WTC11 (cell line): ENCODE measurements at regions not wholly inside any gene's neighbourhood (a gene's known extent, or its start where the extent isn't known, plus 50 kb on each side); places are given as distances from the start of the nearest gene placed in this dataset.

Experiments
- ATAC-seq: fragments of 200-7000 bp; cut with Tn5 transposase; 2 replicates; pipeline ENCODE4 v1.10.0; 2021; ENCODE audit warnings: mild to moderate bottlenecking, moderate library complexity
- CTCF ChIA-PET: fragments of 300-600 bp; sonication (Branson Sonifier 250); formaldehyde crosslinking; loops from one replicate; lab custom pipeline; 2021; ENCODE audit warnings: antibody characterized with exemption; lab: Charles Lee
- POLR2A ChIA-PET: fragments of 350-600 bp; sonication (Branson Sonifier 250); formaldehyde crosslinking; loops from one replicate; lab custom pipeline; 2021; ENCODE audit warnings: antibody characterized with exemption; lab: Charles Lee
- DNase-seq: peaks from one replicate; pipeline ENCODE4 v3.0.0; 2021; ENCODE audit warnings: low spot score
- H3K27ac Mint-ChIP-seq: 2 replicates; pipeline ENCODE4 v1.8.0; 2021; ENCODE audit warnings: mixed read lengths
- H3K27me3 Mint-ChIP-seq: 2 replicates; pipeline ENCODE4 v1.8.0; 2021; ENCODE audit warnings: low read depth, mild to moderate bottlenecking, moderate library complexity, mixed read lengths
- H3K36me3 Mint-ChIP-seq: 2 replicates; pipeline ENCODE4 v1.8.0; 2021; ENCODE audit warnings: mixed read lengths
- H3K4me1 Mint-ChIP-seq: 2 replicates; pipeline ENCODE4 v1.8.0; 2022; ENCODE audit warnings: mixed read lengths
- H3K4me3 Mint-ChIP-seq: 2 replicates; pipeline ENCODE4 v1.8.0; 2021; ENCODE audit warnings: mild to moderate bottlenecking, moderate library complexity, mixed read lengths
- H3K9me3 Mint-ChIP-seq: 2 replicates; pipeline ENCODE4 v1.8.0; 2021; ENCODE audit warnings: mixed read lengths
- AR ChIP-seq: fragments of 250-450 bp; sonication (Bioruptor Pico); IDR thresholded peaks from 2 replicates; pipeline ENCODE4 v1.9.0; 2021; ENCODE audit warnings: mild to moderate bottlenecking
- ATF3 ChIP-seq: sonication (generic); formaldehyde crosslinking; conservative IDR thresholded peaks from 2 replicates; pipeline ENCODE4 v1.8.1; 2022; ENCODE audit warnings: mild to moderate bottlenecking, missing genetic modification reagents
- CREB1 ChIP-seq: sonication (generic); formaldehyde crosslinking; IDR thresholded peaks from 2 replicates; pipeline ENCODE4 v1.8.0; 2023; ENCODE audit warnings: mild to moderate bottlenecking, missing genetic modification reagents
- GTF2I ChIP-seq: fragments of 250-450 bp; sonication (Bioruptor Pico); conservative IDR thresholded peaks from 2 replicates; pipeline ENCODE4 v1.4.0; 2021; ENCODE audit warnings: mild to moderate bottlenecking
- HMGXB4 ChIP-seq: sonication (generic); formaldehyde crosslinking; IDR thresholded peaks from 2 replicates; pipeline ENCODE4 v1.8.1; 2023; ENCODE audit warnings: mild to moderate bottlenecking, moderate library complexity, missing genetic modification reagents
- IRF1 ChIP-seq: sonication (generic); formaldehyde crosslinking; IDR thresholded peaks from 2 replicates; pipeline ENCODE4 v1.8.0; 2023; ENCODE audit warnings: missing genetic modification reagents
- NR3C1 ChIP-seq: sonication (generic); formaldehyde crosslinking; conservative IDR thresholded peaks from 2 replicates; pipeline ENCODE4 v1.8.1; 2023; ENCODE audit warnings: low read depth, mild to moderate bottlenecking, missing genetic modification reagents
- TEAD1 ChIP-seq: sonication (generic); formaldehyde crosslinking; IDR thresholded peaks from 2 replicates; pipeline ENCODE4 v1.8.0; 2022; ENCODE audit warnings: mild to moderate bottlenecking, missing genetic modification reagents
- TP53 ChIP-seq: sonication (generic); formaldehyde crosslinking; IDR thresholded peaks from 2 replicates; pipeline ENCODE4 v1.8.1; 2023; ENCODE audit warnings: mild to moderate bottlenecking, missing genetic modification reagents
- ZMAT4 ChIP-seq: fragments of 250-450 bp; sonication (Bioruptor Pico); IDR thresholded peaks from 2 replicates; pipeline ENCODE4 v1.9.0; 2021; ENCODE audit warnings: mild to moderate bottlenecking
- TF ChIP-seq, protein P1 (sequence below): fragments of 200-600 bp; IDR thresholded peaks from 2 replicates; pipeline ENCODE4 v1.8.0; 2022; ENCODE audit warnings: antibody characterized with exemption
- TF ChIP-seq, protein P2 (sequence below): sonication (generic); formaldehyde crosslinking; IDR thresholded peaks from 2 replicates; pipeline ENCODE4 v1.8.0; 2022; ENCODE audit warnings: mild to moderate bottlenecking, missing genetic modification reagents
- TF ChIP-seq, protein P3 (sequence below): sonication (generic); formaldehyde crosslinking; IDR thresholded peaks from 2 replicates; pipeline ENCODE4 v1.8.1; 2022; ENCODE audit warnings: low read depth, missing genetic modification reagents, borderline replicate concordance
- TF ChIP-seq, protein P4 (sequence below): sonication (generic); formaldehyde crosslinking; IDR thresholded peaks from 2 replicates; pipeline ENCODE4 v1.8.0; 2023; ENCODE audit warnings: mild to moderate bottlenecking, missing genetic modification reagents

- TF ChIP-seq AR (no peak), NR3C1 (no peak), TP53 (CRISPR knock-in tag) (no peak), HMGXB4 (CRISPR knock-in tag) (no peak)
Measured at GRCh38 chr6:164113637-164114036, 699.1 kb downstream of the QKI start (continued).

DNA sequence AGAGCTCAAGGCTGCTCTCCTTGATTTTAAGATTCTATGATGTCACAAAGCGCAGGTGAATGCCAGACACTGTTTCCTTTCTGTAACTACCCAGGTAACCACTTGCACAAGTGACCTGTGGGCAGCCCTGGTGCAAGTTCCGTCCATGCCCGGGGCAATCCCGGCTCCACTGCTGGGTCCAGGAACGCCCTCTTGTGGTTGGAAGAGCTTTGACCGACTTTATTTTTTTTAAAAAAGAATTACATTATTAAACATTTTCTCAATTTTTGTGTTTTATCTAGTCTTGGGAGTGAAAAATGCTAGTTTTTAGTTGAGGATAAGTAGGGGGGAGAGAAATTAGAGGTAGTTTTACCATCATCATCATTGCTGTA is 695.2 kb downstream of the QKI start:
- H3K4me1 Mint-ChIP-seq, result peaks cover 11% of the 10 kb centered on the region
- peaks cover 19% of the 10 kb centered on the region for H3K9me3 Mint-ChIP-seq
- TF ChIP-seq CREB1 (CRISPR knock-in tag) (no peak), ATF3 (CRISPR knock-in tag) (no peak), TEAD1 (CRISPR knock-in tag) (no peak)
- TF ChIP-seq, protein P1, sequence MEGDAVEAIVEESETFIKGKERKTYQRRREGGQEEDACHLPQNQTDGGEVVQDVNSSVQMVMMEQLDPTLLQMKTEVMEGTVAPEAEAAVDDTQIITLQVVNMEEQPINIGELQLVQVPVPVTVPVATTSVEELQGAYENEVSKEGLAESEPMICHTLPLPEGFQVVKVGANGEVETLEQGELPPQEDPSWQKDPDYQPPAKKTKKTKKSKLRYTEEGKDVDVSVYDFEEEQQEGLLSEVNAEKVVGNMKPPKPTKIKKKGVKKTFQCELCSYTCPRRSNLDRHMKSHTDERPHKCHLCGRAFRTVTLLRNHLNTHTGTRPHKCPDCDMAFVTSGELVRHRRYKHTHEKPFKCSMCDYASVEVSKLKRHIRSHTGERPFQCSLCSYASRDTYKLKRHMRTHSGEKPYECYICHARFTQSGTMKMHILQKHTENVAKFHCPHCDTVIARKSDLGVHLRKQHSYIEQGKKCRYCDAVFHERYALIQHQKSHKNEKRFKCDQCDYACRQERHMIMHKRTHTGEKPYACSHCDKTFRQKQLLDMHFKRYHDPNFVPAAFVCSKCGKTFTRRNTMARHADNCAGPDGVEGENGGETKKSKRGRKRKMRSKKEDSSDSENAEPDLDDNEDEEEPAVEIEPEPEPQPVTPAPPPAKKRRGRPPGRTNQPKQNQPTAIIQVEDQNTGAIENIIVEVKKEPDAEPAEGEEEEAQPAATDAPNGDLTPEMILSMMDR, result peak; percentile 62; the same call in 1 of the 2 replicates
- TF ChIP-seq, protein P2, sequence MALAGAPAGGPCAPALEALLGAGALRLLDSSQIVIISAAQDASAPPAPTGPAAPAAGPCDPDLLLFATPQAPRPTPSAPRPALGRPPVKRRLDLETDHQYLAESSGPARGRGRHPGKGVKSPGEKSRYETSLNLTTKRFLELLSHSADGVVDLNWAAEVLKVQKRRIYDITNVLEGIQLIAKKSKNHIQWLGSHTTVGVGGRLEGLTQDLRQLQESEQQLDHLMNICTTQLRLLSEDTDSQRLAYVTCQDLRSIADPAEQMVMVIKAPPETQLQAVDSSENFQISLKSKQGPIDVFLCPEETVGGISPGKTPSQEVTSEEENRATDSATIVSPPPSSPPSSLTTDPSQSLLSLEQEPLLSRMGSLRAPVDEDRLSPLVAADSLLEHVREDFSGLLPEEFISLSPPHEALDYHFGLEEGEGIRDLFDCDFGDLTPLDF (CRISPR knock-in tag), result no peak
- TF ChIP-seq, all 79 proteins: peak for 1
- DNase-seq (peak; percentile 49), ATAC-seq (peak; percentile 55)
- H3K27me3 Mint-ChIP-seq, result no peaks in the 10 kb centered on the region
- H3K36me3 Mint-ChIP-seq, result no peaks in the 10 kb centered on the region; the same call in 1 of the 2 replicates
- H3K4me3 Mint-ChIP-seq, result no peak overlapping the region
- ChIA-PET POLR2A (no interaction called here), CTCF (interaction anchor here (0.6 to 2.3 kb wide), 8 partner anchors 9 to 818 kb away, joined by 3 to 8 read pairs (median 4); no protein-coding TSS in a partner anchor)
- H3K27ac Mint-ChIP-seq, result no peak overlapping the region

DNA sequence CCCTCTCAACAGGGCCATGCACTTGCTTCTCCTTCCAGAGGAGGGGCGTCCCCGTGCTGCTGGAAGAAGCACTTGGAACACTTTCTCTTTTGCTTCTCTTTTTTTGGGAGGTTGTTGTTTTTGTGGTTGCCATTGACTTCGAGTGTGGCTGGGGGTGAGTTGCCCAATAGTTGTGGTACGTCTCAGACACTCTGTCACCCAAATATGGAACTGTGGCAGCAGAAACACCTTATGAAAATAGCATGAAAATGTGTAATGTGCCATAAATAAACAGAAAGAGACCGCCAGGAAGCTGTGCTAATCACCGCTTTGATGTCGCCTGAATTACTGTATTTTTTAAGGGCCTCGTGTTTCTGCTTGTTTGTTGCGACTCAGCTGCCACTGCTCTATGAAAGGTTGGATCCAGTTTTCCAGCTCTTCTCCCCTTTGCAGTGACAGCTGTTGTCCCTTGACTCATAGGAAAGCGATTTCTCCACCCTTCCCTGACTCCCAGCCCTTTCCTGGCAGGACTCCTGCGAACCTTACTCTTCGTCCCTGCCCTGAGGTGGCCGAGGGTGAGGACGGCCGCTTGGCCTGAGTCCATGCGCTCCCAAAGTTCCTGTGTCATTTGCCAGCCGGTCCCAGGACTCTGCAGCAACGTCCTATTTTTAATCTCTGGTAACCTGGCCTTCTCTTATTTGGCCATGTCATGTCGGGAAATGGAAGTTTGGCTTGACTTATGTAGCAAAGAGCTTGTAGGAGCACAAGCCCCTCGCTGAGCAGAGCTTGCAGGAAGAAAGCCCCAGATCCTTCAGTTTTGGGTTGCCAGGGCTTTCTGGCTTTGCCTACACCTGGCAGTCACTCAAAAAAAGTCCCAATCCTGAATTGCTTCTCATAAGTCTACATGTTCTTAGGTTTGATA is 694.6 kb downstream of the QKI start:
- H3K4me3 Mint-ChIP-seq, result no peak overlapping the region
- ChIA-PET POLR2A (no interaction called here), CTCF (interaction anchor here (0.7 to 2.3 kb wide), 7 partner anchors 11 to 818 kb away, joined by 3 to 8 read pairs (median 4); no protein-coding TSS in a partner anchor)
- ATAC-seq (no peak), DNase-seq (no peak)
- no peak overlapping the region for H3K27ac Mint-ChIP-seq
- H3K27me3 Mint-ChIP-seq, result no peaks in the 10 kb centered on the region
- H3K36me3 Mint-ChIP-seq, result no peaks in the 10 kb centered on the region; the same call in 1 of the 2 replicates
- peaks cover 11% of the 10 kb centered on the region for H3K4me1 Mint-ChIP-seq
- H3K9me3 Mint-ChIP-seq, result peaks cover 19% of the 10 kb centered on the region
- TF ChIP-seq GTF2I (CRISPR knock-in tag) (no peak), IRF1 (CRISPR knock-in tag) (no peak), ZMAT4 (no peak)
- TF ChIP-seq, protein P3, sequence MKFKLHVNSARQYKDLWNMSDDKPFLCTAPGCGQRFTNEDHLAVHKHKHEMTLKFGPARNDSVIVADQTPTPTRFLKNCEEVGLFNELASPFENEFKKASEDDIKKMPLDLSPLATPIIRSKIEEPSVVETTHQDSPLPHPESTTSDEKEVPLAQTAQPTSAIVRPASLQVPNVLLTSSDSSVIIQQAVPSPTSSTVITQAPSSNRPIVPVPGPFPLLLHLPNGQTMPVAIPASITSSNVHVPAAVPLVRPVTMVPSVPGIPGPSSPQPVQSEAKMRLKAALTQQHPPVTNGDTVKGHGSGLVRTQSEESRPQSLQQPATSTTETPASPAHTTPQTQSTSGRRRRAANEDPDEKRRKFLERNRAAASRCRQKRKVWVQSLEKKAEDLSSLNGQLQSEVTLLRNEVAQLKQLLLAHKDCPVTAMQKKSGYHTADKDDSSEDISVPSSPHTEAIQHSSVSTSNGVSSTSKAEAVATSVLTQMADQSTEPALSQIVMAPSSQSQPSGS, result no peak
- TF ChIP-seq, protein P4, sequence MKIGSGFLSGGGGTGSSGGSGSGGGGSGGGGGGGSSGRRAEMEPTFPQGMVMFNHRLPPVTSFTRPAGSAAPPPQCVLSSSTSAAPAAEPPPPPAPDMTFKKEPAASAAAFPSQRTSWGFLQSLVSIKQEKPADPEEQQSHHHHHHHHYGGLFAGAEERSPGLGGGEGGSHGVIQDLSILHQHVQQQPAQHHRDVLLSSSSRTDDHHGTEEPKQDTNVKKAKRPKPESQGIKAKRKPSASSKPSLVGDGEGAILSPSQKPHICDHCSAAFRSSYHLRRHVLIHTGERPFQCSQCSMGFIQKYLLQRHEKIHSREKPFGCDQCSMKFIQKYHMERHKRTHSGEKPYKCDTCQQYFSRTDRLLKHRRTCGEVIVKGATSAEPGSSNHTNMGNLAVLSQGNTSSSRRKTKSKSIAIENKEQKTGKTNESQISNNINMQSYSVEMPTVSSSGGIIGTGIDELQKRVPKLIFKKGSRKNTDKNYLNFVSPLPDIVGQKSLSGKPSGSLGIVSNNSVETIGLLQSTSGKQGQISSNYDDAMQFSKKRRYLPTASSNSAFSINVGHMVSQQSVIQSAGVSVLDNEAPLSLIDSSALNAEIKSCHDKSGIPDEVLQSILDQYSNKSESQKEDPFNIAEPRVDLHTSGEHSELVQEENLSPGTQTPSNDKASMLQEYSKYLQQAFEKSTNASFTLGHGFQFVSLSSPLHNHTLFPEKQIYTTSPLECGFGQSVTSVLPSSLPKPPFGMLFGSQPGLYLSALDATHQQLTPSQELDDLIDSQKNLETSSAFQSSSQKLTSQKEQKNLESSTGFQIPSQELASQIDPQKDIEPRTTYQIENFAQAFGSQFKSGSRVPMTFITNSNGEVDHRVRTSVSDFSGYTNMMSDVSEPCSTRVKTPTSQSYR (CRISPR knock-in tag), result no peak
